Activated naive CD8-positive, alpha-beta T cell treated with anti-CD3 and anti-CD28 coated beads, Interleukin-2, amount 50 U/mL, for 24 hours (primary cell): ENCODE measurements at regions not wholly inside any gene's neighbourhood (a gene's known extent, or its start where the extent isn't known, plus 50 kb on each side); places are given as distances from the start of the nearest gene placed in this dataset.

ENCODE experiments used
- ATAC-seq: fragments of 150-1000 bp; cut with Tn5 transposase; one replicate; pipeline ENCODE4 v1.10.0; 2021
- DNase-seq: peaks from one replicate; pipeline ENCODE4 v3.0.0; 2021
- H3K27ac Mint-ChIP-seq: one replicate; pipeline ENCODE4 v1.8.0; 2021; ENCODE audit warnings: mild to moderate bottlenecking, mixed read lengths
- H3K27me3 Mint-ChIP-seq: one replicate; pipeline ENCODE4 v1.8.0; 2021; ENCODE audit warnings: mixed read lengths
- H3K36me3 Mint-ChIP-seq: one replicate; pipeline ENCODE4 v1.8.0; 2021; ENCODE audit warnings: low read depth, mixed read lengths
- H3K4me1 Mint-ChIP-seq: one replicate; pipeline ENCODE4 v1.8.0; 2021; ENCODE audit warnings: mixed read lengths
- H3K4me3 Mint-ChIP-seq: one replicate; pipeline ENCODE4 v1.8.0; 2021; ENCODE audit warnings: mild to moderate bottlenecking, moderate library complexity, mixed read lengths
- H3K9me3 Mint-ChIP-seq: one replicate; pipeline ENCODE4 v1.8.0; 2021; ENCODE audit warnings: mixed read lengths

- H3K4me1 Mint-ChIP-seq: no peaks in the 10 kb centered on the region
- H3K27me3 Mint-ChIP-seq: no peaks in the 10 kb centered on the region
- no peaks in the 10 kb centered on the region for H3K9me3 Mint-ChIP-seq
- H3K36me3 Mint-ChIP-seq: no peaks in the 10 kb centered on the region
- H3K27ac Mint-ChIP-seq: no peak overlapping the region
- ATAC-seq (peak; percentile 80), DNase-seq (no peak)
- H3K4me3 Mint-ChIP-seq: no peak overlapping the region
Measured at GRCh38 chr4:153067376-153067775, 131.3 kb downstream of the FHDC1 start.

GRCh38 chr4:153068751-153069150 is 132.6 kb downstream of the FHDC1 start:
- H3K4me3 Mint-ChIP-seq: no peak overlapping the region
- H3K9me3 Mint-ChIP-seq: no peaks in the 10 kb centered on the region
- H3K36me3 Mint-ChIP-seq: no peaks in the 10 kb centered on the region
- no peaks in the 10 kb centered on the region for H3K27me3 Mint-ChIP-seq
- ATAC-seq (no peak), DNase-seq (no peak)
- no peaks in the 10 kb centered on the region for H3K4me1 Mint-ChIP-seq
- H3K27ac Mint-ChIP-seq: no peak overlapping the region

- Mint-ChIP-seq H3K27ac (no peak overlapping the region), H3K4me1 (peaks cover 12% of the 10 kb centered on the region), H3K36me3 (no peaks in the 10 kb centered on the region), H3K27me3 (no peaks in the 10 kb centered on the region), H3K9me3 (no peaks in the 10 kb centered on the region), H3K4me3 (no peak overlapping the region)
- ATAC-seq: no peak
- DNase-seq: no peak
Measured at GRCh38 chr4:153071958-153072598, 132.2 kb upstream of the TRIM2 start.

GRCh38 chr4:153072661-153073060 is 131.6 kb upstream of the TRIM2 start:
- Mint-ChIP-seq H3K4me1 (peaks cover 12% of the 10 kb centered on the region), H3K4me3 (no peak overlapping the region), H3K27me3 (no peaks in the 10 kb centered on the region), H3K9me3 (no peaks in the 10 kb centered on the region), H3K27ac (no peak overlapping the region), H3K36me3 (no peaks in the 10 kb centered on the region)
- no peak for DNase-seq
- no peak for ATAC-seq

- Mint-ChIP-seq H3K9me3 (no peaks in the 10 kb centered on the region), H3K27ac (no peak overlapping the region), H3K27me3 (no peaks in the 10 kb centered on the region), H3K4me3 (no peak overlapping the region), H3K4me1 (peaks cover 12% of the 10 kb centered on the region), H3K36me3 (no peaks in the 10 kb centered on the region)
- DNase-seq: no peak
- no peak for ATAC-seq
Measured at GRCh38 chr4:153074486-153074885, 129.8 kb upstream of the TRIM2 start.

GRCh38 chr4:153074936-153075630 is 129.2 kb upstream of the TRIM2 start:
- DNase-seq (no peak), ATAC-seq (no peak)
- Mint-ChIP-seq H3K4me3 (no peak overlapping the region), H3K27me3 (no peaks in the 10 kb centered on the region), H3K36me3 (no peaks in the 10 kb centered on the region), H3K9me3 (no peaks in the 10 kb centered on the region), H3K4me1 (peaks cover 17% of the 10 kb centered on the region), H3K27ac (no peak overlapping the region)

GRCh38 chr4:153075836-153076518 is 128.3 kb upstream of the TRIM2 start:
- ATAC-seq (no peak), DNase-seq (no peak)
- H3K4me1 Mint-ChIP-seq: peaks cover 26% of the 10 kb centered on the region
- no peaks in the 10 kb centered on the region for H3K36me3 Mint-ChIP-seq
- H3K27me3 Mint-ChIP-seq: no peaks in the 10 kb centered on the region
- no peak overlapping the region for H3K4me3 Mint-ChIP-seq
- H3K27ac Mint-ChIP-seq: no peak overlapping the region
- no peaks in the 10 kb centered on the region for H3K9me3 Mint-ChIP-seq

- H3K27me3 Mint-ChIP-seq: no peaks in the 10 kb centered on the region
- H3K4me3 Mint-ChIP-seq: no peak overlapping the region
- peaks cover 33% of the 10 kb centered on the region for H3K4me1 Mint-ChIP-seq
- no peak overlapping the region for H3K27ac Mint-ChIP-seq
- no peaks in the 10 kb centered on the region for H3K36me3 Mint-ChIP-seq
- no peak for ATAC-seq
- no peaks in the 10 kb centered on the region for H3K9me3 Mint-ChIP-seq
- DNase-seq: no peak
Measured at GRCh38 chr4:153076861-153077260, 127.4 kb upstream of the TRIM2 start.

GRCh38 chr4:153079857-153080391 is 124.3 kb upstream of the TRIM2 start:
- Mint-ChIP-seq H3K4me1 (peaks cover 53% of the 10 kb centered on the region), H3K4me3 (no peak overlapping the region), H3K9me3 (no peaks in the 10 kb centered on the region), H3K27me3 (no peaks in the 10 kb centered on the region), H3K36me3 (no peaks in the 10 kb centered on the region), H3K27ac (no peak overlapping the region)
- ATAC-seq (no peak), DNase-seq (no peak)

GRCh38 chr4:153081006-153081580 is 123.2 kb upstream of the TRIM2 start:
- Mint-ChIP-seq H3K27me3 (no peaks in the 10 kb centered on the region), H3K4me1 (peaks cover 58% of the 10 kb centered on the region), H3K27ac (no peak overlapping the region), H3K36me3 (no peaks in the 10 kb centered on the region), H3K4me3 (no peak overlapping the region), H3K9me3 (no peaks in the 10 kb centered on the region)
- ATAC-seq (no peak), DNase-seq (no peak)

- no peak overlapping the region for H3K27ac Mint-ChIP-seq
- no peak for ATAC-seq
- no peaks in the 10 kb centered on the region for H3K36me3 Mint-ChIP-seq
Measured at GRCh38 chr4:153081693-153082092, 122.5 kb upstream of the TRIM2 start.

GRCh38 chr4:153082322-153083301 is 121.6 kb upstream of the TRIM2 start:
- Mint-ChIP-seq H3K36me3 (no peaks in the 10 kb centered on the region), H3K27ac (peak overlapping the region; percentile 45), H3K4me1 (peaks cover 58% of the 10 kb centered on the region), H3K27me3 (no peaks in the 10 kb centered on the region), H3K9me3 (no peaks in the 10 kb centered on the region), H3K4me3 (no peak overlapping the region)
- DNase-seq (no peak), ATAC-seq (no peak)

More at GRCh38 chr4:153081693-153082092, 122.5 kb upstream of the TRIM2 start:
- no peak for DNase-seq
- H3K9me3 Mint-ChIP-seq: no peaks in the 10 kb centered on the region
- H3K4me1 Mint-ChIP-seq: peaks cover 58% of the 10 kb centered on the region
- H3K27me3 Mint-ChIP-seq: no peaks in the 10 kb centered on the region
- no peak overlapping the region for H3K4me3 Mint-ChIP-seq

- H3K9me3 Mint-ChIP-seq: no peaks in the 10 kb centered on the region
- H3K27ac Mint-ChIP-seq: peak overlapping the region; percentile 9
- H3K4me1 Mint-ChIP-seq: peaks cover 58% of the 10 kb centered on the region
- no peak for ATAC-seq
- H3K4me3 Mint-ChIP-seq: no peak overlapping the region
- no peaks in the 10 kb centered on the region for H3K27me3 Mint-ChIP-seq
- H3K36me3 Mint-ChIP-seq: no peaks in the 10 kb centered on the region
- peak; percentile 46 for DNase-seq
Measured at GRCh38 chr4:153083447-153083947, 120.7 kb upstream of the TRIM2 start.
